ENCODE measurements at regions not wholly inside any gene's neighbourhood (a gene's known extent, or its start where the extent isn't known, plus 50 kb on each side); places are given as distances from the start of the nearest gene placed in this dataset.

DNA sequence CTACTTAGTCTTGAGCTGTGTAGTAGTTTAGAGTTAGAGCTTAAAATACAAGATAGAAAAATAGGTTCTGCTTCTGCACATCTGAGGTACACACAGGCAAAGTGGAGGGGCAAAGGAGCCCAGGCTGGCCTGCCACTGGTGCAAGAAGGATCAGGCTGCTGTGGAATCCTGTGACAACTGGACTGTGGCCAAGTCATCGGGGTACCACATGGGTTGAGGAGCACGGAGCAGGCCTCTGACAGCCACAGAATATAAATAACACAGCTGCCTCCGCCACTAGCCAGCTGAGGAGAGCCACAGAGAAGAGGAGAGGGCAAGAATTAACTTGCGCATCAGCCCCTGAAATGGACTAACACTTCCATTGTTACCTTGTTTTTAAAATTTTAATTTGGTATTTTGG lies 206.0 kb upstream of the MARCKS start:
- CTCF ChIA-PET = interaction anchor here (0.6 to 1.9 kb wide), 2 partner anchors 208 to 291 kb away, joined by 3 to 5 read pairs; no protein-coding TSS in a partner anchor

DNA sequence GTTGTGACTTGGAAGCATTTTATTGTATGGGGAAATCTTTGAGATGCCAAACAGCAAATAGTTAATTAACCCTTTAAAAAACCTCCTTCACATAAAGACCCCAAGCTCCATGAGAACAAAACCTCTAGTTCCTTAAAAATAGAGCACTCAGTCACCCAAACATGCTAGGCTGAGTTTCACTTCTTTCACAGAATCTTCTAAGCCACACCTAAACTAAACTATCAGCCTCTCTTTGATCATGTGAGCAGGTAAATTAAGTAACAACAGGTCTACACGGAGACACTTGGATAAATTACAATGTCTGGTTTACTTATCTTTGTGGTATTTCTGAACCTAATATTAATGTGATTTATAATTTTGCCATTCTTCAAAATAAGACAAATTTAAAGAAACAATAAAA lies 205.2 kb upstream of the MARCKS start:
- Histone ChIP-seq H3K4me3 (ENCODE audit: low read depth in 2 of 2, low read length in 1 of 2) (no peak overlapping the region), H3K79me2 (ENCODE audit: insufficient read depth) (no peaks in the 10 kb centered on the region), H3K27ac (ENCODE audit: low read depth in 2 of 2, low read length in 1 of 2) (no peak overlapping the region), H3K9me2 (no peaks in the 10 kb centered on the region), H3K27me3 (ENCODE audit: insufficient read depth) (no peaks in the 10 kb centered on the region), H3K36me3 (replicated peaks in 1 of 2; ENCODE audit: control insufficient read depth in 1 of 2, insufficient read depth in 2 of 2, low read length in 1 of 2) (no peaks in the 10 kb centered on the region), H3K4me1 (ENCODE audit: control insufficient read depth in 1 of 2, insufficient read depth in 2 of 2, low read depth in 1 of 2, low read length in 1 of 2) (peaks cover 0 to 10% of the 10 kb centered on the region in 2 experiments; a peak in 2 of 4 replicates), H2AFZ (ENCODE audit: low read depth) (no peak overlapping the region), H3K9ac (no peak overlapping the region), H3K4me2 (no peak overlapping the region), H3F3A (replicated peaks; ENCODE audit: insufficient read depth) (peaks cover 30% of the 10 kb centered on the region), H4K20me1 (ENCODE audit: insufficient read depth) (no peaks in the 10 kb centered on the region), H3K9me3 (no peaks in the 10 kb centered on the region)
- no peak for TF ChIP-seq RCOR1 (IDR thresholded peaks at IDR 0.05; ENCODE audit: low read length)
- POLR2A ChIA-PET = no interaction called here
- DNase-seq = no peak
- CTCF ChIA-PET = interaction anchor here (1.1 to 1.9 kb wide), 2 partner anchors 9 to 207 kb away, joined by 3 to 5 read pairs; no protein-coding TSS in a partner anchor
- 87% methylated on average over 1 of the region's 1 CpG for WGBS (ENCODE audit: low lambda C conversion rate)

More for the DNA sequence above, 206.0 kb upstream of the MARCKS start:
- H3K27ac ChIP-seq (ENCODE audit: low read depth in 2 of 2, low read length in 1 of 2) = no peak overlapping the region
- H4K20me1 ChIP-seq (ENCODE audit: insufficient read depth) = no peaks in the 10 kb centered on the region
- peaks cover 33% of the 10 kb centered on the region for H3F3A ChIP-seq (replicated peaks; ENCODE audit: insufficient read depth)
- no peak overlapping the region for H3K9ac ChIP-seq
- 74% methylated on average over 4 of the region's 4 CpGs for WGBS (ENCODE audit: low lambda C conversion rate)
- H3K9me3 ChIP-seq = no peaks in the 10 kb centered on the region
- H3K4me2 ChIP-seq = no peak overlapping the region
- H2AFZ ChIP-seq (ENCODE audit: low read depth) = no peak overlapping the region
- DNase-seq = peak; percentile 16
- H3K9me2 ChIP-seq = no peaks in the 10 kb centered on the region
- no peaks in the 10 kb centered on the region for H3K27me3 ChIP-seq (ENCODE audit: insufficient read depth)
- H3K4me1 ChIP-seq (ENCODE audit: control insufficient read depth in 1 of 2, insufficient read depth in 2 of 2, low read depth in 1 of 2, low read length in 1 of 2) = peaks cover 0 to 10% of the 10 kb centered on the region in 2 experiments; a peak in 2 of 4 replicates
- POLR2A ChIA-PET = no interaction called here
- TF ChIP-seq RFX5 (IDR thresholded peaks at IDR 0.05; ENCODE audit: low read length) (no peak), JUND (IDR thresholded peaks at IDR 0.05) (no peak)
- no peaks in the 10 kb centered on the region for H3K36me3 ChIP-seq (replicated peaks in 1 of 2; ENCODE audit: control insufficient read depth in 1 of 2, insufficient read depth in 2 of 2, low read length in 1 of 2)
- no peaks in the 10 kb centered on the region for H3K79me2 ChIP-seq (ENCODE audit: insufficient read depth)
- H3K4me3 ChIP-seq (ENCODE audit: low read depth in 2 of 2, low read length in 1 of 2) = no peak overlapping the region

DNA sequence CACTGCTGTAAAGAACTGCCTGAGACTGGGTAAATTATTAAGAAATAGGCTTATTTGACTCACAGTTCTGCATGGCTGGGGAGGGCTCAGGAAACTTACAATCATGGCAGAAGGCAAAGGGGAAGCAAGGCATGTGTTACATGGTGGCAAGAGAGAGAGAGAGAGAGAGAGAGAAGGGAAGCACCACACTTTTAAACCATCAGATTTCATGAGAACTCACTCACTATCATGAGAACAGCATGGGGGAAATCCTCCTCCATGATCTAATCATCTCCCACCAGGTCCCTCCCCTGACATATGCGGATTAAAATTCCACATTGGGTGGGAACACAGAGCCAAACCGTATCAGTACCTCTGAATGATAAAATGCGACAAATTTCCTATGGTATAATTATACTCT lies 203.9 kb upstream of the MARCKS start:
- Histone ChIP-seq H3K9me2 (no peaks in the 10 kb centered on the region), H3K79me2 (ENCODE audit: insufficient read depth) (no peaks in the 10 kb centered on the region), H4K20me1 (ENCODE audit: insufficient read depth) (no peaks in the 10 kb centered on the region), H3K27ac (ENCODE audit: low read depth in 2 of 2, low read length in 1 of 2) (peak overlapping the region in 1 of 2 experiments; percentile 83; a peak in 1 of 4 replicates), H2AFZ (ENCODE audit: low read depth) (no peak overlapping the region), H3K27me3 (ENCODE audit: insufficient read depth) (no peaks in the 10 kb centered on the region), H3K4me2 (no peak overlapping the region), H3F3A (replicated peaks; ENCODE audit: insufficient read depth) (peaks cover 29% of the 10 kb centered on the region), H3K4me1 (ENCODE audit: control insufficient read depth in 1 of 2, insufficient read depth in 2 of 2, low read depth in 1 of 2, low read length in 1 of 2) (peaks cover 0 to 10% of the 10 kb centered on the region in 2 experiments; a peak in 2 of 4 replicates), H3K9me3 (no peaks in the 10 kb centered on the region), H3K9ac (no peak overlapping the region), H3K36me3 (replicated peaks in 1 of 2; ENCODE audit: control insufficient read depth in 1 of 2, insufficient read depth in 2 of 2, low read length in 1 of 2) (no peaks in the 10 kb centered on the region), H3K4me3 (ENCODE audit: low read depth in 2 of 2, low read length in 1 of 2) (no peak overlapping the region)
- POLR2A ChIA-PET = no interaction called here
- DNase-seq = no peak
- CTCF ChIA-PET = no interaction called here
- 94% methylated on average over 3 of the region's 3 CpGs for WGBS (ENCODE audit: low lambda C conversion rate)
- TF ChIP-seq SMC3 (IDR thresholded peaks at IDR 0.05; ENCODE audit: low read depth, low read length) = no peak
- no peak for TF ChIP-seq POLR2AphosphoS5 (IDR thresholded peaks at IDR 0.05; ENCODE audit: low read depth, low read length)
- TF ChIP-seq, protein P1, sequence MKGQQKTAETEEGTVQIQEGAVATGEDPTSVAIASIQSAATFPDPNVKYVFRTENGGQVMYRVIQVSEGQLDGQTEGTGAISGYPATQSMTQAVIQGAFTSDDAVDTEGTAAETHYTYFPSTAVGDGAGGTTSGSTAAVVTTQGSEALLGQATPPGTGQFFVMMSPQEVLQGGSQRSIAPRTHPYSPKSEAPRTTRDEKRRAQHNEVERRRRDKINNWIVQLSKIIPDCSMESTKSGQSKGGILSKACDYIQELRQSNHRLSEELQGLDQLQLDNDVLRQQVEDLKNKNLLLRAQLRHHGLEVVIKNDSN (IDR thresholded peaks at IDR 0.05; ENCODE audit: borderline replicate concordance, low read depth) = no peak
- TF ChIP-seq, protein P2, sequence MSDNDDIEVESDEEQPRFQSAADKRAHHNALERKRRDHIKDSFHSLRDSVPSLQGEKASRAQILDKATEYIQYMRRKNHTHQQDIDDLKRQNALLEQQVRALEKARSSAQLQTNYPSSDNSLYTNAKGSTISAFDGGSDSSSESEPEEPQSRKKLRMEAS (IDR thresholded peaks at IDR 0.05; ENCODE audit: low read depth) = no peak
- TF ChIP-seq NRF1 (IDR thresholded peaks at IDR 0.05; ENCODE audit: low read depth, low read length) = no peak
- TF ChIP-seq, protein P3, sequence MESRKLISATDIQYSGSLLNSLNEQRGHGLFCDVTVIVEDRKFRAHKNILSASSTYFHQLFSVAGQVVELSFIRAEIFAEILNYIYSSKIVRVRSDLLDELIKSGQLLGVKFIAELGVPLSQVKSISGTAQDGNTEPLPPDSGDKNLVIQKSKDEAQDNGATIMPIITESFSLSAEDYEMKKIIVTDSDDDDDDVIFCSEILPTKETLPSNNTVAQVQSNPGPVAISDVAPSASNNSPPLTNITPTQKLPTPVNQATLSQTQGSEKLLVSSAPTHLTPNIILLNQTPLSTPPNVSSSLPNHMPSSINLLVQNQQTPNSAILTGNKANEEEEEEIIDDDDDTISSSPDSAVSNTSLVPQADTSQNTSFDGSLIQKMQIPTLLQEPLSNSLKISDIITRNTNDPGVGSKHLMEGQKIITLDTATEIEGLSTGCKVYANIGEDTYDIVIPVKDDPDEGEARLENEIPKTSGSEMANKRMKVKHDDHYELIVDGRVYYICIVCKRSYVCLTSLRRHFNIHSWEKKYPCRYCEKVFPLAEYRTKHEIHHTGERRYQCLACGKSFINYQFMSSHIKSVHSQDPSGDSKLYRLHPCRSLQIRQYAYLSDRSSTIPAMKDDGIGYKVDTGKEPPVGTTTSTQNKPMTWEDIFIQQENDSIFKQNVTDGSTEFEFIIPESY (IDR thresholded peaks at IDR 0.05; ENCODE audit: borderline replicate concordance, low read depth) = no peak
- no peak for TF ChIP-seq YY1 (IDR thresholded peaks at IDR 0.05; ENCODE audit: low read depth)

All from SK-N-SH (cell line).